ENCODE measurements at regions not wholly inside any gene's neighbourhood (a gene's known extent, or its start where the extent isn't known, plus 50 kb on each side); places are given as distances from the start of the nearest gene placed in this dataset.

- Histone ChIP-seq H3K36me3 (replicated peaks) (no peaks in the 10 kb centered on the region), H3K27me3 (replicated peaks) (no peaks in the 10 kb centered on the region), H3K4me3 (ENCODE audit: low read depth, low read length) (no peak overlapping the region), H3K27ac (no peak overlapping the region)
- no peak for DNase-seq
- TF ChIP-seq, protein P1, sequence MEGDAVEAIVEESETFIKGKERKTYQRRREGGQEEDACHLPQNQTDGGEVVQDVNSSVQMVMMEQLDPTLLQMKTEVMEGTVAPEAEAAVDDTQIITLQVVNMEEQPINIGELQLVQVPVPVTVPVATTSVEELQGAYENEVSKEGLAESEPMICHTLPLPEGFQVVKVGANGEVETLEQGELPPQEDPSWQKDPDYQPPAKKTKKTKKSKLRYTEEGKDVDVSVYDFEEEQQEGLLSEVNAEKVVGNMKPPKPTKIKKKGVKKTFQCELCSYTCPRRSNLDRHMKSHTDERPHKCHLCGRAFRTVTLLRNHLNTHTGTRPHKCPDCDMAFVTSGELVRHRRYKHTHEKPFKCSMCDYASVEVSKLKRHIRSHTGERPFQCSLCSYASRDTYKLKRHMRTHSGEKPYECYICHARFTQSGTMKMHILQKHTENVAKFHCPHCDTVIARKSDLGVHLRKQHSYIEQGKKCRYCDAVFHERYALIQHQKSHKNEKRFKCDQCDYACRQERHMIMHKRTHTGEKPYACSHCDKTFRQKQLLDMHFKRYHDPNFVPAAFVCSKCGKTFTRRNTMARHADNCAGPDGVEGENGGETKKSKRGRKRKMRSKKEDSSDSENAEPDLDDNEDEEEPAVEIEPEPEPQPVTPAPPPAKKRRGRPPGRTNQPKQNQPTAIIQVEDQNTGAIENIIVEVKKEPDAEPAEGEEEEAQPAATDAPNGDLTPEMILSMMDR (IDR thresholded peaks at IDR 0.05; ENCODE audit: low read depth, low read length, missing control alignments), result no peak
- in situ Hi-C loops (cut with HindIII; ENCODE audit: low pct_ligation_motif_present, low sequenced_read_pairs), result no loop called here
Observed at GRCh38 chr5:124675931-124676846, 70.2 kb downstream of the ZNF608 start.

GRCh38 chr5:124671193-124671592 is 75.2 kb downstream of the ZNF608 start:
- no peaks in the 10 kb centered on the region for H3K27me3 ChIP-seq (replicated peaks)
- H3K36me3 ChIP-seq (replicated peaks), result no peaks in the 10 kb centered on the region
- H3K27ac ChIP-seq, result no peak overlapping the region
- no peak for DNase-seq
- in situ Hi-C loops (cut with HindIII; ENCODE audit: low pct_ligation_motif_present, low sequenced_read_pairs), result no loop called here
- no peak overlapping the region for H3K4me3 ChIP-seq (ENCODE audit: low read depth, low read length)
- TF ChIP-seq, protein P1 (IDR thresholded peaks at IDR 0.05; ENCODE audit: low read depth, low read length, missing control alignments), result no peak

DNA sequence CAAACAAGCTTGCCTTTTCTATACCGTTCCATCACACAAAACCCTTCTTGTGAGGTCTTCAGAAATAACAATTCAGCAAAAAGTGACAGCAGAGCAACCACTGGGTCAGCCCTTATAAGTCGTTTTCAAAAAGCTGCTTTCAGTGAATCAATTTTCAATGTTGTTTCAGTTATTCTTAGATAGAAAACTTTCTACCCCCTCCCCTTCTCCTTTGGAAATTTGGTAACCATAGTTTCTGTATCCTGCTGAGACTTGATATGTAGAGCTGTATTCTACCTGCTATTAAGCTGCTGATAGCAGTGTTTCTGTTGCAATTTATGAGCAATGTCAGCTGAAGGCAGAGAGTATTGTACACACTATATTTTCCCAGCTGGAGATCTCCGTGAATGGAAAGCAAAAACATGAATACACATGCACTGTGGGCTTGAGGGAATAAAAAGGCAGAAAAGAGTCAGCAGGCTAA is 75.7 kb downstream of the ZNF608 start:
- Histone ChIP-seq H3K36me3 (replicated peaks) (no peaks in the 10 kb centered on the region), H3K27me3 (replicated peaks) (no peaks in the 10 kb centered on the region), H3K4me3 (ENCODE audit: low read depth, low read length) (no peak overlapping the region), H3K27ac (no peak overlapping the region)
- no peak for DNase-seq
- TF ChIP-seq, protein P1 (IDR thresholded peaks at IDR 0.05; ENCODE audit: low read depth, low read length, missing control alignments), result no peak
- in situ Hi-C loops (cut with HindIII; ENCODE audit: low pct_ligation_motif_present, low sequenced_read_pairs), result no loop called here

DNA sequence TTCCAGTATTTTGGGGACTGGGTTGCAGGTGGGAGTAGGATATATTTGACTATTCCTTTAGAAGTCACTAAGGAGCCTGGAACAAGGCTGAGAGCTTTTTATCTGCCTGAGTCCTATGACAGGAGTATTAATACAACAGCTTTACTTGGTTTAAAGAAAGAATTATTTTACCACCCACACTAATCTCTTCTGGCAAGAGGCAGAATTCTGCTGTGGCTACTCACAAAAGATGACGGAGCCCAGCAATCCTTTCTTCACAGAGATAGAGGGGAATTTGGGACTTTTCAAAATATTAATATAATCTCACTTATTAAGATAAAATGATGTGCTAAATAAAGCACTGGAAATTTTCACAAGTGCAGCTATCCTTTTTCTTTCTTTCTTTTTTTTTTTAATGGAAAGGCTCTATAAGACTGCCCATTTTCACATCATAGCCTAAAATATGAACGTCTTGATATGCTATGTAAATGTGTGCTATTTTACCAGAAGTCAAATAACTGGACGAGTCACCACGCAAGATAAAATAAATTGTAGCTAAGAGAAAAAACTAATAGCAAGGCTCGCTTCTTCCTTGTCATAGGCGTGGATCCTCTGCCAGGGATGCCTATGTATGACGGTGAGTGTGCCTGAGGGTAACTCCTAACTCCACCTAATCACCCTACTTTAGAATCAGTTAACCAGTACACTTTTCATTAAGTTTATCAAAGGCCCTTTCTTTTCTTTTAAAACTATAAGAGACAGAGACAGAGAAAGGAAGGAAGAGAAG is 76.3 kb downstream of the ZNF608 start:
- H3K36me3 ChIP-seq (replicated peaks), result no peaks in the 10 kb centered on the region
- TF ChIP-seq, protein P1 (IDR thresholded peaks at IDR 0.05; ENCODE audit: low read depth, low read length, missing control alignments), result no peak
- no peak overlapping the region for H3K27ac ChIP-seq
- in situ Hi-C loops (cut with HindIII; ENCODE audit: low pct_ligation_motif_present, low sequenced_read_pairs), result no loop called here
- H3K27me3 ChIP-seq (replicated peaks), result no peaks in the 10 kb centered on the region
- H3K4me3 ChIP-seq (ENCODE audit: low read depth, low read length), result no peak overlapping the region
- DNase-seq, result no peak

- no peak overlapping the region for H3K4me3 ChIP-seq (ENCODE audit: low read depth, low read length)
- no peak overlapping the region for H3K27ac ChIP-seq
- no peaks in the 10 kb centered on the region for H3K36me3 ChIP-seq (replicated peaks)
- in situ Hi-C loops (cut with HindIII; ENCODE audit: low pct_ligation_motif_present, low sequenced_read_pairs), result no loop called here
- H3K27me3 ChIP-seq (replicated peaks), result no peaks in the 10 kb centered on the region
- TF ChIP-seq, protein P1 (IDR thresholded peaks at IDR 0.05; ENCODE audit: low read depth, low read length, missing control alignments), result no peak
- no peak for DNase-seq
Observed at GRCh38 chr5:124669300-124669648, 77.2 kb downstream of the ZNF608 start.
